Choroid plexus epithelial cell (primary cell): ENCODE measurements at regions not wholly inside any gene's neighbourhood (a gene's known extent, or its start where the extent isn't known, plus 50 kb on each side); places are given as distances from the start of the nearest gene placed in this dataset.

Source experiments
- DNase-seq: peaks from one replicate; pipeline ENCODE4 v3.0.0-alpha.2; 2010; ENCODE audit warnings: low read depth
- H3K4me3 ChIP-seq: 2 replicates; pipeline ENCODE4 v1.5.1; 2011; ENCODE audit warnings: low read depth, mild to moderate bottlenecking, control low read depth, low read length, moderate library complexity
- CTCF ChIP-seq: conservative IDR thresholded peaks from 2 replicates; pipeline ENCODE4 v1.5.1; 2011; ENCODE audit warnings: low read depth, mild to moderate bottlenecking, control low read depth, inconsistent platforms, low read length, moderate library complexity

DNA sequence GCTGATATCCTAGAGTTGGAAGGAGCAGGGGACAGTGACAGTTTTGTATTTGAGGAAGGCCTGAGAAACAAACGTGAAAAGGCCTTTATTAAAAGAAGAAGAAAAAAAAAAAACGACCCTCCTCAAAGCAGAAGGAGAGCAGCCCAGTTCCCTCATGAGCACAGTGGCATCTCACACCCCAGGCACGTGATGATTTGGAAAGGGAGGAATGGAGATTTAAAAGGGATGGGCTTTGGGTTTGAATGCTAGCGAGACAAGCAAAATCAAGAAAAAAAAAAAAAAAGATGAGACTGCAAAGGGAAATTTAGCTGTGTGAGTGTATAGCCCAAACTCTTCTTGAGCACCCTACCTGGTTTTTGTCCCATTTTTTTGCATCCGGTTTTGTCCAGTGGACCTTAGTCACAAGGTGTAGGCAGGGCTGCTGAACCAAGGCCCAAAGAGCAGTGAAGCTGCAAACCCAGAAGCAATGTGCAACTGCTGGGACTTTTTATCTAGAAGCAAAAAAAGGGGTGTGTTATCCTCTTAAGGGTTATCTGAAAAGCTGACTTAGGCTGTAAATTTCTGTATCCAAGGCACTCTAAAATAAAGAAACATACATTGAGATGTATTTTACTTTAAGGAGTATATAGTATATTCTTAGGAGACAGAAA is 54.5 kb upstream of the RREB1 start:
- no peak for TF ChIP-seq CTCF
- DNase-seq, result no peak
- H3K4me3 ChIP-seq, result no peak overlapping the region
